Liver (tissue), 8 donors: ENCODE measurements at regions not wholly inside any gene's neighbourhood (a gene's known extent, or its start where the extent isn't known, plus 50 kb on each side); places are given as distances from the start of the nearest gene placed in this dataset.

Source experiments
- DNase-seq: peaks from one replicate; pipeline ENCODE4 v3.0.0-alpha.2; 2017; ENCODE audit warnings: low spot score
- H3K27ac ChIP-seq, 2 donors: one replicate each; pipeline ENCODE4 v1.7.0; 2013; ENCODE audit warnings: inconsistent platforms in 2 of 2, low read length in 2 of 2, control low read depth in 1 of 2, low read depth in 1 of 2, mild to moderate bottlenecking in 1 of 2
- H3K27me3 ChIP-seq, 4 donors: one replicate each; pipeline versions ENCODE4 v1.6.1 to v1.7.0; 2013; ENCODE audit warnings: low read length in 3 of 4, inconsistent platforms in 1 of 4, mild to moderate bottlenecking in 1 of 4, moderate library complexity in 1 of 4; ENCODE audit not compliant: control insufficient read depth in 4 of 4, insufficient read depth in 4 of 4
- H3K36me3 ChIP-seq, 4 donors: one replicate each; pipeline versions ENCODE4 v1.6.1 to v1.7.0; 2013; ENCODE audit warnings: low read length in 3 of 4, mild to moderate bottlenecking in 3 of 4, low read depth in 1 of 4, moderate library complexity in 1 of 4; ENCODE audit not compliant: control insufficient read depth in 4 of 4, insufficient read depth in 3 of 4
- H3K4me1 ChIP-seq, 4 donors: one replicate each; pipeline versions ENCODE4 v1.6.1 to v1.7.0; 2013; ENCODE audit warnings: low read length in 3 of 4, mild to moderate bottlenecking in 3 of 4, moderate library complexity in 1 of 4; ENCODE audit not compliant: control insufficient read depth in 4 of 4, insufficient read depth in 4 of 4
- H3K4me3 ChIP-seq, 3 donors: one replicate each; pipeline versions ENCODE4 v1.6.1 to v1.7.0; 2013; ENCODE audit warnings: low read length in 3 of 3, control low read depth in 1 of 3, low read depth in 1 of 3, mild to moderate bottlenecking in 1 of 3
- H3K9ac ChIP-seq, 2 donors: one replicate each; pipeline ENCODE4 v1.7.0; 2013; ENCODE audit warnings: low read length in 2 of 2, mild to moderate bottlenecking in 2 of 2, moderate library complexity in 2 of 2, control low read depth in 1 of 2, low read depth in 1 of 2
- H3K9me3 ChIP-seq, 4 donors: one replicate each; pipeline versions ENCODE4 v1.6.1 to v1.7.0; 2013; ENCODE audit warnings: low read length in 3 of 4; ENCODE audit not compliant: control insufficient read depth in 4 of 4
- ATF3 ChIP-seq: IDR thresholded peaks from 2 replicates; pipeline ENCODE4 v1.6.1; 2016; ENCODE audit warnings: antibody characterized with exemption
- CTCF ChIP-seq: fragments of 150-350 bp; IDR thresholded peaks from 2 replicates; pipeline ENCODE4 v1.5.1; 2017; ENCODE audit warnings: improper control_type of control experiment, low read depth, low read length; ENCODE audit not compliant: missing input control
- EGR1 ChIP-seq, 2 donors: IDR thresholded peaks; 2 replicates each; pipeline ENCODE4 v1.6.1; 2016 to 2018; ENCODE audit warnings: antibody characterized with exemption in 2 of 2, low read depth in 2 of 2
- FOXA1 ChIP-seq: IDR thresholded peaks from 2 replicates; pipeline ENCODE4 v1.6.1; 2016; ENCODE audit warnings: antibody characterized with exemption
- GABPA ChIP-seq, 2 donors: IDR thresholded peaks in 1 of 2; conservative IDR thresholded peaks in 1 of 2; 2 replicates each; pipeline ENCODE4 v1.6.1; 2016; ENCODE audit warnings: antibody characterized with exemption in 2 of 2, mild to moderate bottlenecking in 1 of 2, moderate library complexity in 1 of 2
- HNF4A ChIP-seq, 2 donors: conservative IDR thresholded peaks; 2 replicates each; pipeline ENCODE4 v1.6.1; 2016; ENCODE audit warnings: antibody characterized with exemption in 2 of 2, mild to moderate bottlenecking in 2 of 2
- HNF4G ChIP-seq: IDR thresholded peaks from 2 replicates; pipeline ENCODE4 v1.6.1; 2016; ENCODE audit warnings: antibody characterized with exemption
- JUND ChIP-seq, 2 donors: IDR thresholded peaks; 2 replicates each; pipeline ENCODE4 v1.6.1; 2016; ENCODE audit warnings: antibody characterized with exemption in 2 of 2
- NR2F2 ChIP-seq: IDR thresholded peaks from 2 replicates; pipeline ENCODE4 v1.6.1; 2016; ENCODE audit warnings: antibody characterized with exemption
- RAD21 ChIP-seq, 2 donors: IDR thresholded peaks; 2 replicates each; pipeline ENCODE4 v1.6.1; 2016; ENCODE audit warnings: antibody characterized with exemption in 2 of 2, mild to moderate bottlenecking in 2 of 2
- REST ChIP-seq: IDR thresholded peaks from 2 replicates; pipeline ENCODE4 v1.6.1; 2016; ENCODE audit warnings: antibody characterized with exemption, mild to moderate bottlenecking
- RXRA ChIP-seq, 2 donors: IDR thresholded peaks; 2 replicates each; pipeline ENCODE4 v1.6.1; 2017 to 2018; ENCODE audit warnings: antibody characterized with exemption in 2 of 2, mild to moderate bottlenecking in 1 of 2
- SP1 ChIP-seq: IDR thresholded peaks from 2 replicates; pipeline ENCODE4 v1.6.1; 2018; ENCODE audit warnings: antibody characterized with exemption, mild to moderate bottlenecking
- ZBTB33 ChIP-seq: IDR thresholded peaks from 2 replicates; pipeline ENCODE4 v1.6.1; 2016; ENCODE audit warnings: antibody characterized with exemption
- WGBS: extraction: QIAGEN DNeasy Blood & Tissue Kit; methylation state at CpG from one replicate; pipeline ENCODE4 v1.1.7; 2013; 5-methylcytosine and 5-hydroxymethylcytosine counted together
- TF ChIP-seq, protein P1 (sequence below): IDR thresholded peaks from 2 replicates; pipeline ENCODE4 v1.6.1; 2016; ENCODE audit warnings: antibody characterized with exemption
- donor health status: healthy.
- donor health status: healthy.
- donor health status: healthy.
- donor health status: healthy.
- donor health status: healthy.

- Histone ChIP-seq H3K36me3 (no peaks in the 10 kb centered on the region), H3K4me1 (peaks cover 0 to 6% (median 4%) of the 10 kb centered on the region in 4 donors), H3K4me3 (no peak overlapping the region), H3K9ac (no peak overlapping the region), H3K9me3 (no peaks in the 10 kb centered on the region), H3K27me3 (no peaks in the 10 kb centered on the region), H3K27ac (no peak overlapping the region)
- 93% methylated on average over 5 of the region's 5 CpGs for WGBS
- DNase-seq = no peak
- TF ChIP-seq NR2F2 (no peak), EGR1 (IDR thresholded peaks at IDR 0.05; ENCODE audit: low read depth in 2 of 2) (no peak), RAD21 (IDR thresholded peaks at IDR 0.05) (no peak), RXRA (IDR thresholded peaks at IDR 0.05) (no peak), HNF4A (conservative IDR thresholded peaks at IDR 0.05) (no peak), CTCF (no peak), GABPA (IDR thresholded peaks at IDR 0.05 in 1 of 2, conservative IDR thresholded peaks at IDR 0.05 in 1 of 2) (no peak), FOXA1 (no peak), JUND (IDR thresholded peaks at IDR 0.05) (no peak), ATF3 (no peak), ZBTB33 (no peak), SP1 (no peak), REST (no peak)
- TF ChIP-seq, protein P1, sequence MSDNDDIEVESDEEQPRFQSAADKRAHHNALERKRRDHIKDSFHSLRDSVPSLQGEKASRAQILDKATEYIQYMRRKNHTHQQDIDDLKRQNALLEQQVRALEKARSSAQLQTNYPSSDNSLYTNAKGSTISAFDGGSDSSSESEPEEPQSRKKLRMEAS = no peak
Measured at GRCh38 chr3:10575601-10576160, 70.3 kb upstream of the ATP2B2 start.

GRCh38 chr3:10577486-10577885 is 72.1 kb upstream of the ATP2B2 start:
- no peak overlapping the region for H3K4me3 ChIP-seq
- no peak for TF ChIP-seq HNF4G
- H3K27me3 ChIP-seq = no peaks in the 10 kb centered on the region
- no peak overlapping the region for H3K9ac ChIP-seq
- WGBS = 83% methylated on average over 7 of the region's 7 CpGs
- H3K36me3 ChIP-seq = no peaks in the 10 kb centered on the region
- DNase-seq = no peak
- H3K27ac ChIP-seq = no peak overlapping the region
- no peaks in the 10 kb centered on the region for H3K9me3 ChIP-seq
- peaks cover 4 to 17% (median 16%) of the 10 kb centered on the region in 4 donors for H3K4me1 ChIP-seq
